ENCODE measurements at regions not wholly inside any gene's neighbourhood (a gene's known extent, or its start where the extent isn't known, plus 50 kb on each side); places are given as distances from the start of the nearest gene placed in this dataset.

GRCh38 chr13:54928071-54928470 is 1899.5 kb downstream of the OLFM4 start:
- POLR2A ChIA-PET: no interaction called here
- CTCF ChIA-PET: no interaction called here
- Histone ChIP-seq H3K27me3 (ENCODE audit: insufficient read depth, low read length, poor library complexity, severe bottlenecking) (no peaks in the 10 kb centered on the region), H3K9me3 (ENCODE audit: low read length) (no peaks in the 10 kb centered on the region), H3K4me1 (ENCODE audit: insufficient read depth, low read length) (no peaks in the 10 kb centered on the region), H3K36me3 (ENCODE audit: insufficient read depth, low read length) (no peaks in the 10 kb centered on the region), H3K4me3 (ENCODE audit: low read length) (no peak overlapping the region), H3K27ac (ENCODE audit: low read depth, low read length) (no peak overlapping the region)
- Mint-ChIP-seq H3K27me3 (no peaks in the 10 kb centered on the region), H3K27ac (no peak overlapping the region), H3K36me3 (no peaks in the 10 kb centered on the region), H3K4me3 (no peak overlapping the region), H3K4me1 (no peaks in the 10 kb centered on the region), H3K9me3 (peaks cover 7 to 36% (median 19%) of the 10 kb centered on the region in 5 donors)
- no peak for DNase-seq

GRCh38 chr13:54934121-54934520 is 1905.5 kb downstream of the OLFM4 start:
- H3K4me1 ChIP-seq (ENCODE audit: insufficient read depth, low read length): no peaks in the 10 kb centered on the region
- H3K27me3 Mint-ChIP-seq: no peaks in the 10 kb centered on the region
- H3K27me3 ChIP-seq (ENCODE audit: insufficient read depth, low read length, poor library complexity, severe bottlenecking): no peaks in the 10 kb centered on the region
- H3K9me3 ChIP-seq (ENCODE audit: low read length): no peaks in the 10 kb centered on the region
- no peak overlapping the region for H3K4me3 Mint-ChIP-seq
- H3K36me3 ChIP-seq (ENCODE audit: insufficient read depth, low read length): no peaks in the 10 kb centered on the region
- no peak for DNase-seq
- peaks cover 0 to 2% (median 0%) of the 10 kb centered on the region in 3 donors for H3K36me3 Mint-ChIP-seq
- no peak overlapping the region for H3K27ac Mint-ChIP-seq
- ChIA-PET POLR2A (no interaction called here), CTCF (no interaction called here)
- peaks cover 9 to 46% (median 13%) of the 10 kb centered on the region in 5 donors for H3K9me3 Mint-ChIP-seq
- H3K4me3 ChIP-seq (ENCODE audit: low read length): no peak overlapping the region
- no peak overlapping the region for H3K27ac ChIP-seq (ENCODE audit: low read depth, low read length)
- H3K4me1 Mint-ChIP-seq: no peaks in the 10 kb centered on the region

GRCh38 chr13:54945973-54946372 is 1917.4 kb downstream of the OLFM4 start:
- Histone ChIP-seq H3K4me1 (ENCODE audit: insufficient read depth, low read length) (no peaks in the 10 kb centered on the region), H3K9me3 (ENCODE audit: low read length) (no peaks in the 10 kb centered on the region), H3K27ac (ENCODE audit: low read depth, low read length) (no peak overlapping the region), H3K27me3 (ENCODE audit: insufficient read depth, low read length, poor library complexity, severe bottlenecking) (no peaks in the 10 kb centered on the region), H3K4me3 (ENCODE audit: low read length) (no peak overlapping the region), H3K36me3 (ENCODE audit: insufficient read depth, low read length) (no peaks in the 10 kb centered on the region)
- ChIA-PET POLR2A (no interaction called here), CTCF (no interaction called here)
- Mint-ChIP-seq H3K4me3 (no peak overlapping the region), H3K27ac (no peak overlapping the region), H3K36me3 (no peaks in the 10 kb centered on the region), H3K9me3 (peaks cover 2 to 24% (median 8%) of the 10 kb centered on the region in 5 donors), H3K4me1 (no peaks in the 10 kb centered on the region), H3K27me3 (no peaks in the 10 kb centered on the region)
- DNase-seq: no peak

GRCh38 chr13:54949735-54950134 is 1921.1 kb downstream of the OLFM4 start:
- Histone ChIP-seq H3K4me3 (ENCODE audit: low read length) (no peak overlapping the region), H3K27me3 (ENCODE audit: insufficient read depth, low read length, poor library complexity, severe bottlenecking) (no peaks in the 10 kb centered on the region), H3K27ac (ENCODE audit: low read depth, low read length) (no peak overlapping the region), H3K4me1 (ENCODE audit: insufficient read depth, low read length) (no peaks in the 10 kb centered on the region), H3K36me3 (ENCODE audit: insufficient read depth, low read length) (no peaks in the 10 kb centered on the region), H3K9me3 (ENCODE audit: low read length) (no peaks in the 10 kb centered on the region)
- H3K4me1 Mint-ChIP-seq: no peaks in the 10 kb centered on the region
- no peaks in the 10 kb centered on the region for H3K36me3 Mint-ChIP-seq
- POLR2A ChIA-PET: no interaction called here
- no peak overlapping the region for H3K27ac Mint-ChIP-seq
- peaks cover 2 to 14% (median 10%) of the 10 kb centered on the region in 5 donors for H3K9me3 Mint-ChIP-seq
- CTCF ChIA-PET: no interaction called here
- no peak overlapping the region for H3K4me3 Mint-ChIP-seq
- DNase-seq: no peak
- H3K27me3 Mint-ChIP-seq: no peaks in the 10 kb centered on the region

- H3K4me3 Mint-ChIP-seq: no peak overlapping the region
- Histone ChIP-seq H3K4me1 (ENCODE audit: insufficient read depth, low read length) (no peaks in the 10 kb centered on the region), H3K27ac (ENCODE audit: low read depth, low read length) (no peak overlapping the region), H3K36me3 (ENCODE audit: insufficient read depth, low read length) (no peaks in the 10 kb centered on the region), H3K4me3 (ENCODE audit: low read length) (no peak overlapping the region), H3K27me3 (ENCODE audit: insufficient read depth, low read length, poor library complexity, severe bottlenecking) (no peaks in the 10 kb centered on the region), H3K9me3 (ENCODE audit: low read length) (no peaks in the 10 kb centered on the region)
- no peaks in the 10 kb centered on the region for H3K27me3 Mint-ChIP-seq
- H3K9me3 Mint-ChIP-seq: peaks cover 2 to 13% (median 12%) of the 10 kb centered on the region in 5 donors
- POLR2A ChIA-PET: no interaction called here
- H3K4me1 Mint-ChIP-seq: no peaks in the 10 kb centered on the region
- H3K36me3 Mint-ChIP-seq: no peaks in the 10 kb centered on the region
- CTCF ChIA-PET: no interaction called here
- DNase-seq: no peak
- H3K27ac Mint-ChIP-seq: no peak overlapping the region
Measured at GRCh38 chr13:54950546-54950945, 1921.9 kb downstream of the OLFM4 start.

GRCh38 chr13:54953786-54954185 is 1925.2 kb downstream of the OLFM4 start:
- Mint-ChIP-seq H3K9me3 (peaks cover 2 to 17% (median 4%) of the 10 kb centered on the region in 5 donors), H3K4me3 (no peak overlapping the region), H3K4me1 (no peaks in the 10 kb centered on the region), H3K27ac (no peak overlapping the region), H3K36me3 (no peaks in the 10 kb centered on the region), H3K27me3 (peaks cover 0 to 3% of the 10 kb centered on the region in 2 donors)
- DNase-seq: no peak
- no peak overlapping the region for H3K27ac ChIP-seq (ENCODE audit: low read depth, low read length)
- H3K9me3 ChIP-seq (ENCODE audit: low read length): no peaks in the 10 kb centered on the region
- H3K27me3 ChIP-seq (ENCODE audit: insufficient read depth, low read length, poor library complexity, severe bottlenecking): no peaks in the 10 kb centered on the region
- ChIA-PET POLR2A (no interaction called here), CTCF (no interaction called here)
- no peaks in the 10 kb centered on the region for H3K4me1 ChIP-seq (ENCODE audit: insufficient read depth, low read length)
- no peaks in the 10 kb centered on the region for H3K36me3 ChIP-seq (ENCODE audit: insufficient read depth, low read length)
- H3K4me3 ChIP-seq (ENCODE audit: low read length): no peak overlapping the region

GRCh38 chr13:54958781-54959180 is 1930.2 kb downstream of the OLFM4 start:
- Histone ChIP-seq H3K4me3 (ENCODE audit: low read length) (no peak overlapping the region), H3K27me3 (ENCODE audit: insufficient read depth, low read length, poor library complexity, severe bottlenecking) (no peaks in the 10 kb centered on the region), H3K27ac (ENCODE audit: low read depth, low read length) (no peak overlapping the region), H3K36me3 (ENCODE audit: insufficient read depth, low read length) (no peaks in the 10 kb centered on the region), H3K4me1 (ENCODE audit: insufficient read depth, low read length) (no peaks in the 10 kb centered on the region), H3K9me3 (ENCODE audit: low read length) (peaks cover 7% of the 10 kb centered on the region)
- ChIA-PET POLR2A (no interaction called here), CTCF (no interaction called here)
- Mint-ChIP-seq H3K4me3 (no peak overlapping the region), H3K27ac (no peak overlapping the region), H3K36me3 (no peaks in the 10 kb centered on the region), H3K27me3 (peaks cover 0 to 3% of the 10 kb centered on the region in 2 donors), H3K9me3 (peaks cover 9 to 25% (median 17%) of the 10 kb centered on the region in 5 donors), H3K4me1 (no peaks in the 10 kb centered on the region)
- DNase-seq: no peak

GRCh38 chr13:54965881-54966280 is 1937.3 kb downstream of the OLFM4 start:
- Histone ChIP-seq H3K4me3 (ENCODE audit: low read length) (no peak overlapping the region), H3K36me3 (ENCODE audit: insufficient read depth, low read length) (no peaks in the 10 kb centered on the region), H3K27me3 (ENCODE audit: insufficient read depth, low read length, poor library complexity, severe bottlenecking) (no peaks in the 10 kb centered on the region), H3K27ac (ENCODE audit: low read depth, low read length) (no peak overlapping the region), H3K9me3 (ENCODE audit: low read length) (peaks cover 2% of the 10 kb centered on the region), H3K4me1 (ENCODE audit: insufficient read depth, low read length) (no peaks in the 10 kb centered on the region)
- Mint-ChIP-seq H3K4me1 (no peaks in the 10 kb centered on the region), H3K4me3 (no peak overlapping the region), H3K9me3 (peaks cover 6 to 32% (median 6%) of the 10 kb centered on the region in 5 donors), H3K36me3 (no peaks in the 10 kb centered on the region), H3K27me3 (no peaks in the 10 kb centered on the region), H3K27ac (no peak overlapping the region)
- DNase-seq: no peak
- ChIA-PET POLR2A (no interaction called here), CTCF (no interaction called here)

GRCh38 chr13:54972838-54973237 is 1944.2 kb downstream of the OLFM4 start:
- Mint-ChIP-seq H3K9me3 (peaks cover 5 to 23% (median 11%) of the 10 kb centered on the region in 5 donors), H3K4me1 (no peaks in the 10 kb centered on the region), H3K4me3 (no peak overlapping the region), H3K27ac (no peak overlapping the region), H3K27me3 (no peaks in the 10 kb centered on the region), H3K36me3 (no peaks in the 10 kb centered on the region)
- no peaks in the 10 kb centered on the region for H3K9me3 ChIP-seq (ENCODE audit: low read length)
- H3K36me3 ChIP-seq (ENCODE audit: insufficient read depth, low read length): no peaks in the 10 kb centered on the region
- CTCF ChIA-PET: no interaction called here
- no peak overlapping the region for H3K4me3 ChIP-seq (ENCODE audit: low read length)
- POLR2A ChIA-PET: no interaction called here
- H3K27ac ChIP-seq (ENCODE audit: low read depth, low read length): no peak overlapping the region
- no peak for DNase-seq
- no peaks in the 10 kb centered on the region for H3K4me1 ChIP-seq (ENCODE audit: insufficient read depth, low read length)
- H3K27me3 ChIP-seq (ENCODE audit: insufficient read depth, low read length, poor library complexity, severe bottlenecking): no peaks in the 10 kb centered on the region

All from CD8-positive, alpha-beta memory T cell (primary cell).